OCI-LY3 (cell line): ENCODE measurements at regions not wholly inside any gene's neighbourhood (a gene's known extent, or its start where the extent isn't known, plus 50 kb on each side); places are given as distances from the start of the nearest gene placed in this dataset.

ENCODE experiments used
- EZH2phosphoT487 ChIP-seq: fragments of 200-600 bp; shearing (Covaris generic); IDR thresholded peaks from 2 replicates; pipeline ENCODE4 v1.6.1; 2018; ENCODE audit warnings: antibody characterized with exemption, mixed run types, low read depth
- TF ChIP-seq, protein P1 (sequence below): fragments of 200-600, 300-600 bp; sonication (generic); IDR thresholded peaks from 2 replicates; pipeline ENCODE4 v1.5.1; 2014; ENCODE audit warnings: antibody characterized with exemption, low read length, low read depth

- TF ChIP-seq, protein P1, sequence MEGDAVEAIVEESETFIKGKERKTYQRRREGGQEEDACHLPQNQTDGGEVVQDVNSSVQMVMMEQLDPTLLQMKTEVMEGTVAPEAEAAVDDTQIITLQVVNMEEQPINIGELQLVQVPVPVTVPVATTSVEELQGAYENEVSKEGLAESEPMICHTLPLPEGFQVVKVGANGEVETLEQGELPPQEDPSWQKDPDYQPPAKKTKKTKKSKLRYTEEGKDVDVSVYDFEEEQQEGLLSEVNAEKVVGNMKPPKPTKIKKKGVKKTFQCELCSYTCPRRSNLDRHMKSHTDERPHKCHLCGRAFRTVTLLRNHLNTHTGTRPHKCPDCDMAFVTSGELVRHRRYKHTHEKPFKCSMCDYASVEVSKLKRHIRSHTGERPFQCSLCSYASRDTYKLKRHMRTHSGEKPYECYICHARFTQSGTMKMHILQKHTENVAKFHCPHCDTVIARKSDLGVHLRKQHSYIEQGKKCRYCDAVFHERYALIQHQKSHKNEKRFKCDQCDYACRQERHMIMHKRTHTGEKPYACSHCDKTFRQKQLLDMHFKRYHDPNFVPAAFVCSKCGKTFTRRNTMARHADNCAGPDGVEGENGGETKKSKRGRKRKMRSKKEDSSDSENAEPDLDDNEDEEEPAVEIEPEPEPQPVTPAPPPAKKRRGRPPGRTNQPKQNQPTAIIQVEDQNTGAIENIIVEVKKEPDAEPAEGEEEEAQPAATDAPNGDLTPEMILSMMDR: no peak
- TF ChIP-seq EZH2phosphoT487: no peak
Measured at GRCh38 chr22:49301398-49302149, 526.1 kb downstream of the BRD1 start.
